NT2/D1 (cell line): ENCODE measurements at regions not wholly inside any gene's neighbourhood (a gene's known extent, or its start where the extent isn't known, plus 50 kb on each side); places are given as distances from the start of the nearest gene placed in this dataset.
"Not testable (repeated sequence)": the region's sequence is repeated elsewhere in the genome, so short reads cannot be mapped to it uniquely, and the experiment has no call there.

ENCODE experiments used
- DNase-seq: peaks from one replicate; pipeline ENCODE4 v3.0.0-alpha.2; 2011; ENCODE audit warnings: low read depth, low spot score
- H3K27me3 ChIP-seq: 2 replicates; pipeline ENCODE4 v1.6.0; 2011; ENCODE audit warnings: mild to moderate bottlenecking; ENCODE audit not compliant: insufficient read length, insufficient read depth
- H3K36me3 ChIP-seq: 2 replicates; pipeline ENCODE4 v1.6.1; 2011; ENCODE audit warnings: mild to moderate bottlenecking, low read length, mixed read lengths; ENCODE audit not compliant: insufficient read depth, insufficient read length
- H3K4me1 ChIP-seq: 2 replicates; pipeline ENCODE4 v1.5.1; 2011; ENCODE audit not compliant: insufficient read depth, insufficient read length
- H3K4me3 ChIP-seq: 2 replicates; pipeline ENCODE4 v1.5.1; 2011; ENCODE audit warnings: low read depth; ENCODE audit not compliant: insufficient read length
- H3K9ac ChIP-seq: 2 replicates; pipeline ENCODE4 v1.6.0; 2011; ENCODE audit warnings: low read depth; ENCODE audit not compliant: insufficient read length
- H3K9me3 ChIP-seq: 2 replicates; pipeline ENCODE4 v1.5.1; 2011; ENCODE audit warnings: mild to moderate bottlenecking, low read length; ENCODE audit not compliant: insufficient read depth
- SUZ12 ChIP-seq: IDR thresholded peaks from 2 replicates; pipeline ENCODE4 v1.6.1; 2011; ENCODE audit not compliant: insufficient read length, insufficient read depth; ENCODE audit errors: extremely low read depth
- YY1 ChIP-seq: IDR thresholded peaks from 2 replicates; pipeline ENCODE4 v1.6.1; 2011; ENCODE audit not compliant: insufficient read length, insufficient read depth
- ZNF274 ChIP-seq: IDR thresholded peaks from 2 replicates; pipeline ENCODE4 v1.6.1; 2011; ENCODE audit warnings: mild to moderate bottlenecking, low read depth, low read length

GRCh38 chr10:71011141-71011540 lies 122.8 kb upstream of the PCBD1 start:
- H3K9ac ChIP-seq: no peak overlapping the region
- DNase-seq: no peak
- H3K4me1 ChIP-seq: peaks cover 4% of the 10 kb centered on the region
- H3K36me3 ChIP-seq: no peaks in the 10 kb centered on the region
- H3K4me3 ChIP-seq: no peak overlapping the region
- H3K27me3 ChIP-seq: peaks cover 8% of the 10 kb centered on the region
- H3K9me3 ChIP-seq: no peaks in the 10 kb centered on the region
- no peak for TF ChIP-seq YY1
- TF ChIP-seq SUZ12: no peak
- no peak for TF ChIP-seq ZNF274

- Histone ChIP-seq H3K9me3 (no peaks in the 10 kb centered on the region), H3K4me1 (peaks cover 2% of the 10 kb centered on the region), H3K36me3 (no peaks in the 10 kb centered on the region), H3K9ac (no peak overlapping the region), H3K27me3 (peaks cover 8% of the 10 kb centered on the region), H3K4me3 (no peak overlapping the region)
- no peak for DNase-seq
- TF ChIP-seq ZNF274: no peak
These were observed 125.8 kb upstream of the PCBD1 start for GRCh38 chr10:71014021-71014805.

DNA sequence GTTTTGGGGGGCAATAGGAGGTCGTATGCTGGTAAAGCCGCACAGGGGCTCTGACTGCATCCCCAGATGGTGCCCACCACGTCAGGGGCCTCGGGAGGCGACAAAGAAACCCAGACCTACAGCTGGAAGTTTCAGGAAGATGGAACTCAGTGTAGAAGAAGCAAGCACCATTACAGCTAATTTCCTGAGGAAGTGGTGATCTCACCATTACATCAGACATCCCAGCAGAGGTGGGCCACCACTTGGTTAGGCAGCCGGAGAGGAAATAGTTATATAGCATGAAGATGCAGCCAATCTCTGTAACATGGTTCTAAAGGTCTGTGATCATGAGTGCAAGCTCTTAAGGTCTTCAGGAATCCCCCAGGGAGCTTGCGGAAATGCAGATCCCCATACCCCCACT lies 127.3 kb upstream of the PCBD1 start:
- Histone ChIP-seq H3K27me3 (peaks cover 8% of the 10 kb centered on the region), H3K9me3 (no peaks in the 10 kb centered on the region), H3K9ac (no peak overlapping the region), H3K36me3 (no peaks in the 10 kb centered on the region), H3K4me3 (no peak overlapping the region), H3K4me1 (peaks cover 2% of the 10 kb centered on the region)
- DNase-seq: no peak
- TF ChIP-seq YY1: no peak
- TF ChIP-seq SUZ12: no peak
- no peak for TF ChIP-seq ZNF274

DNA sequence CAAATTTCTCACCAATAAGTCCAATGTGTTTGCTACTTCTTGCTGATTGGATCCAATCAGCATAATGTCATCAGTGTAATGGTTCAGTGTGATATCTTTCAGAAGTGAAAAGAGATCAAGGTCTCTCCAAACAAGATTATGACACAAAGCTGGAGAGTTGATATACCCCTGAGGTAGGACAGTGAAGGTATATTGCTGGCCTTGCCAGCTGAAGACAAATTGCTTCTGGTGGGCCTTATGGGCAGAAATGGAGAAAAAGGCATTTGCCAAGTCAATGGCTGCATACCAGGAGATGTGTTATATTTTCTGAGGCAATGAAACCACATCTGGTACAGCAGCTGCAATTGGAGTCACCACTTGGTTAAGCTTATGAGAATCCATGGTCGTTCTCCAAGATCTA lies 131.7 kb upstream of the PCBD1 start:
- H3K36me3 ChIP-seq, H3K4me3 ChIP-seq, H3K4me1 ChIP-seq, H3K9me3 ChIP-seq, DNase-seq, H3K27me3 ChIP-seq, H3K9ac ChIP-seq: not testable (repeated sequence)

- TF ChIP-seq ZNF274: no peak
- TF ChIP-seq SUZ12: no peak
- TF ChIP-seq YY1: no peak
- no peak for DNase-seq
- H3K9me3 ChIP-seq: peaks cover 8% of the 10 kb centered on the region; the same call in 1 of the 2 replicates
- no peak overlapping the region for H3K9ac ChIP-seq
- H3K4me1 ChIP-seq: no peaks in the 10 kb centered on the region
- H3K4me3 ChIP-seq: no peak overlapping the region
- no peaks in the 10 kb centered on the region for H3K36me3 ChIP-seq
- H3K27me3 ChIP-seq: no peaks in the 10 kb centered on the region
These were observed 133.0 kb upstream of the PCBD1 start for GRCh38 chr10:71021402-71021801.

GRCh38 chr10:71023704-71024283 lies 135.4 kb upstream of the PCBD1 start:
- TF ChIP-seq YY1: no peak
- Histone ChIP-seq H3K4me1 (no peaks in the 10 kb centered on the region), H3K27me3 (no peaks in the 10 kb centered on the region), H3K4me3 (no peak overlapping the region), H3K9ac (no peak overlapping the region), H3K36me3 (no peaks in the 10 kb centered on the region), H3K9me3 (peaks cover 8% of the 10 kb centered on the region; the same call in 1 of the 2 replicates)
- DNase-seq: no peak

GRCh38 chr10:71024490-71024889 lies 136.1 kb upstream of the PCBD1 start:
- no peaks in the 10 kb centered on the region for H3K27me3 ChIP-seq
- H3K9me3 ChIP-seq: peaks cover 8% of the 10 kb centered on the region; the same call in 1 of the 2 replicates
- no peak overlapping the region for H3K4me3 ChIP-seq
- H3K9ac ChIP-seq: no peak overlapping the region
- DNase-seq: no peak
- peaks cover 3% of the 10 kb centered on the region for H3K4me1 ChIP-seq
- H3K36me3 ChIP-seq: no peaks in the 10 kb centered on the region
- TF ChIP-seq SUZ12 (no peak), YY1 (no peak), ZNF274 (no peak)

- Histone ChIP-seq H3K9me3 (peaks cover 8% of the 10 kb centered on the region; the same call in 1 of the 2 replicates), H3K4me1 (peaks cover 3% of the 10 kb centered on the region), H3K9ac (no peak overlapping the region), H3K4me3 (no peak overlapping the region), H3K36me3 (no peaks in the 10 kb centered on the region), H3K27me3 (no peaks in the 10 kb centered on the region)
- DNase-seq: peak; percentile 30
- TF ChIP-seq ZNF274 (no peak), YY1 (no peak), SUZ12 (no peak)
These were observed 137.2 kb upstream of the PCBD1 start for GRCh38 chr10:71025535-71025934.
